GM12878 (cell line): ENCODE measurements at regions not wholly inside any gene's neighbourhood (a gene's known extent, or its start where the extent isn't known, plus 50 kb on each side); places are given as distances from the start of the nearest gene placed in this dataset.

Experiments
- ATAC-seq: fragments of 200-7000 bp; cut with Tn5 transposase; 3 replicates; pipeline ENCODE4 v1.9.1; 2020; ENCODE audit warnings: mild to moderate bottlenecking, moderate library complexity
- BruUV-seq: library from RNA; stranded (reverse); fragments of 400-500 nt; replicated peaks from 2 replicates; lab custom pipeline; 2021; lab: Mats Ljungman, UMichigan
- CTCF ChIA-PET: fragments of 300-600 bp; sonication (Branson Sonifier 250); formaldehyde crosslinking; extraction: SDS; loops from one replicate; lab custom pipeline; 2021; ENCODE audit warnings: inconsistent platforms; lab: Yijun Ruan, JAX
- POLR2A ChIA-PET: fragments of 350-600 bp; formaldehyde crosslinking; extraction: SDS; loops from one replicate; lab custom pipeline; 2021; ENCODE audit warnings: inconsistent platforms; lab: Charles Lee
- RAD21 ChIA-PET: fragments of 300-600 bp; sonication (Branson Sonifier 250); formaldehyde crosslinking; loops from one replicate; lab custom pipeline; 2023; ENCODE audit warnings: antibody characterized with exemption; ENCODE audit not compliant: unreplicated experiment; lab: Charles Lee
- SMC1A ChIA-PET: fragments of 300-600 bp; sonication (Branson Sonifier 250); formaldehyde crosslinking; loops from one replicate; lab custom pipeline; 2023; ENCODE audit not compliant: unreplicated experiment, uncharacterized antibody; lab: Charles Lee
- DNase-seq: peaks from one replicate; pipeline ENCODE4 v3.0.0-alpha.2; 2011; ENCODE audit warnings: low read depth, low spot score
- FAIRE-seq: peaks from 3 replicates; lab custom pipeline; 2011; peaks lifted over from hg19 to GRCh38; lab: Jason Lieb, UNC
- H2AFZ ChIP-seq: 2 replicates; pipeline ENCODE4 v1.6.0; 2011; ENCODE audit warnings: low read depth, low read length, control low read depth; ENCODE audit not compliant: control insufficient read depth
- H3K27ac ChIP-seq: 2 replicates; pipeline ENCODE4 v1.5.1; 2011; ENCODE audit warnings: control low read depth; ENCODE audit not compliant: control insufficient read depth, insufficient read depth
- H3K27me3 ChIP-seq, 2 experiments: replicated peaks in 1 of 2; 2 replicates each; pipeline versions ENCODE4 v1.6.0 to v1.6.1; 2011; ENCODE audit warnings: low read length in 1 of 2; ENCODE audit not compliant: control insufficient read depth in 2 of 2, insufficient read depth in 2 of 2
- H3K36me3 ChIP-seq, 2 experiments: 2 replicates each; pipeline ENCODE4 v1.5.1; 2011; ENCODE audit warnings: low read length in 1 of 2; ENCODE audit not compliant: control insufficient read depth in 2 of 2, insufficient read depth in 2 of 2
- H3K4me1 ChIP-seq: 2 replicates; pipeline ENCODE4 v1.6.1; 2011; ENCODE audit warnings: mild to moderate bottlenecking, low read length, moderate library complexity, mixed read lengths; ENCODE audit not compliant: control insufficient read depth, insufficient read depth
- H3K4me2 ChIP-seq: 2 replicates; pipeline ENCODE4 v1.6.0; 2011; ENCODE audit warnings: control low read depth; ENCODE audit not compliant: control insufficient read depth, insufficient read depth
- H3K4me3 ChIP-seq: fragments of 200-600 bp; sonication (generic); 2 replicates; pipeline ENCODE4 v1.5.1; 2016
- H3K79me2 ChIP-seq: 2 replicates; pipeline ENCODE4 v1.6.0; 2011; ENCODE audit warnings: low read length; ENCODE audit not compliant: control insufficient read depth, insufficient read depth
- H3K9ac ChIP-seq: 2 replicates; pipeline ENCODE4 v1.8.0; 2011; ENCODE audit warnings: low read length, control low read depth, mixed read lengths; ENCODE audit not compliant: control insufficient read depth, insufficient read depth
- H3K9me3 ChIP-seq: replicated peaks from 3 replicates; pipeline ENCODE4 v1.5.1; 2011; ENCODE audit warnings: mild to moderate bottlenecking, low read length; ENCODE audit not compliant: control insufficient read depth, insufficient read depth
- H4K20me1 ChIP-seq: 2 replicates; pipeline ENCODE4 v1.6.0; 2011; ENCODE audit not compliant: control insufficient read depth, insufficient read depth
- ATF2 ChIP-seq: IDR thresholded peaks from 2 replicates; pipeline ENCODE4 v1.6.1; 2012; ENCODE audit warnings: low read length, inconsistent platforms
- CBFB ChIP-seq: IDR thresholded peaks from 2 replicates; pipeline ENCODE4 v1.6.1; 2016; ENCODE audit warnings: antibody characterized with exemption, low read depth
- ETV6 ChIP-seq, 2 experiments: fragments of 450-650 bp in 1 of 2; IDR thresholded peaks in 1 of 2; conservative IDR thresholded peaks in 1 of 2; 2 replicates each; pipeline ENCODE4 v1.6.1; 2014; ENCODE audit warnings: antibody characterized with exemption in 1 of 2, borderline replicate concordance in 1 of 2, low read depth in 1 of 2, mild to moderate bottlenecking in 1 of 2, moderate library complexity in 1 of 2
- FOXK2 ChIP-seq: fragments of 450-650 bp; IDR thresholded peaks from 2 replicates; pipeline ENCODE4 v1.6.1; 2017; ENCODE audit warnings: mild to moderate bottlenecking, moderate library complexity
- GATAD2B ChIP-seq: fragments of 450-650 bp; conservative IDR thresholded peaks from 2 replicates; pipeline ENCODE4 v1.6.1; 2017; ENCODE audit warnings: low read depth, mild to moderate bottlenecking, moderate library complexity
- KLF5 ChIP-seq: fragments of 450-650 bp; IDR thresholded peaks from 2 replicates; pipeline ENCODE4 v1.6.1; 2014; ENCODE audit warnings: mild to moderate bottlenecking; ENCODE audit not compliant: partially characterized antibody
- NR2C1 ChIP-seq: fragments of 450-650 bp; IDR thresholded peaks from 2 replicates; pipeline ENCODE4 v1.6.1; 2017; ENCODE audit warnings: antibody characterized with exemption, mild to moderate bottlenecking, moderate library complexity
- POLR2A ChIP-seq: IDR thresholded peaks from 2 replicates; pipeline ENCODE4 v1.6.1; 2011; ENCODE audit warnings: low read depth, mild to moderate bottlenecking, low read length
- RFX5 ChIP-seq: IDR thresholded peaks from 2 replicates; pipeline ENCODE4 v1.6.1; 2011; ENCODE audit warnings: low read depth, low read length, improper control_type of control experiment
- USF2 ChIP-seq: IDR thresholded peaks from 2 replicates; pipeline ENCODE4 v1.6.1; 2011; ENCODE audit warnings: low read depth, low read length, improper control_type of control experiment, borderline replicate concordance
- WGBS: methylation state at CpG from one replicate; pipeline ENCODE4 v1.1.6; 2016; ENCODE audit warnings: low lambda C conversion rate; ENCODE audit not compliant: insufficient replicate concordance, insufficient coverage; ENCODE audit errors: missing lambda C conversion rate; 5-methylcytosine and 5-hydroxymethylcytosine counted together
- in situ Hi-C: fragments of 300-500 bp; cut with MboI; formaldehyde crosslinking; loops from 9 replicates; pipeline ENCODE4 v1.14.3; 2018; ENCODE audit warnings: mixed read lengths
- intact Hi-C: fragments of 100-400 bp; cut with micrococcal nuclease; formaldehyde crosslinking; loops from one replicate; pipeline ENCODE4 v1.14.2; 2022; ENCODE audit not compliant: unreplicated experiment

- TF ChIP-seq USF2 (no peak), KLF5 (no peak)
Observed at GRCh38 chr5:32880796-32881195, 169.7 kb downstream of the NPR3 start (continued).

- Histone ChIP-seq H3K27ac (no peak overlapping the region), H3K9ac (no peak overlapping the region), H4K20me1 (no peaks in the 10 kb centered on the region), H3K27me3 (no peaks in the 10 kb centered on the region), H2AFZ (no peak overlapping the region), H3K79me2 (no peaks in the 10 kb centered on the region), H3K9me3 (no peaks in the 10 kb centered on the region), H3K36me3 (no peaks in the 10 kb centered on the region), H3K4me2 (no peak overlapping the region), H3K4me3 (no peak overlapping the region), H3K4me1 (no peaks in the 10 kb centered on the region)
- ChIA-PET CTCF (no interaction called here), SMC1A (no interaction called here), POLR2A (no interaction called here), RAD21 (no interaction called here)
- WGBS: 0% methylated on average over 2 of the region's 2 CpGs
- in situ Hi-C loops (no loop called here), intact Hi-C loops (no loop called here)
- FAIRE-seq: no peak
- TF ChIP-seq NR2C1: no peak
- no peak for TF ChIP-seq POLR2A
- TF ChIP-seq GATAD2B: no peak
- no peak for DNase-seq
- BruUV-seq: no TSS peak
- ATAC-seq: no peak
Observed at GRCh38 chr5:32887390-32887789, 176.3 kb downstream of the NPR3 start.

GRCh38 chr5:32889078-32889477, 178.0 kb downstream of the NPR3 start:
- ATAC-seq (no peak), FAIRE-seq (no peak), DNase-seq (no peak)
- ChIA-PET SMC1A (interaction anchor here (1.1 kb wide), 1 partner anchor 15 kb away, joined by 3 read pairs; no protein-coding TSS in a partner anchor), RAD21 (no interaction called here), CTCF (interaction anchor here (0.6 to 1.1 kb wide), 2 partner anchors 37 to 179 kb away, joined by 3 read pairs; no protein-coding TSS in a partner anchor), POLR2A (no interaction called here)
- BruUV-seq: no TSS peak
- Histone ChIP-seq H3K4me2 (no peak overlapping the region), H3K27me3 (no peaks in the 10 kb centered on the region), H3K36me3 (no peaks in the 10 kb centered on the region), H3K4me3 (no peak overlapping the region), H3K79me2 (no peaks in the 10 kb centered on the region), H3K4me1 (no peaks in the 10 kb centered on the region), H2AFZ (no peak overlapping the region), H3K9me3 (no peaks in the 10 kb centered on the region), H4K20me1 (no peaks in the 10 kb centered on the region)
- intact Hi-C loops: no loop called here
- in situ Hi-C loops: no loop called here
- TF ChIP-seq USF2 (no peak), ATF2 (no peak), RFX5 (no peak), FOXK2 (no peak), CBFB (no peak), ETV6 (conservative IDR thresholded peaks at IDR 0.05 in 1 of 2, IDR thresholded peaks at IDR 0.05 in 1 of 2; ENCODE audit: borderline replicate concordance in 1 of 2, low read depth in 1 of 2) (no peak)
- TF ChIP-seq, all 136 proteins: peak for 0
- Histone ChIP-seq H3K9ac (no peak overlapping the region), H3K27ac (no peak overlapping the region)
- 0% methylated on average over 1 of the region's 1 CpG for WGBS
